HEK293 (cell line): ENCODE measurements at regions not wholly inside any gene's neighbourhood (a gene's known extent, or its start where the extent isn't known, plus 50 kb on each side); places are given as distances from the start of the nearest gene placed in this dataset.

Experiments
- ZSCAN30 ChIP-seq: fragments of 450-650 bp; IDR thresholded peaks from 2 replicates; pipeline ENCODE4 v1.5.1; 2018; ENCODE audit warnings: missing biosample characterization, mild to moderate bottlenecking, missing genetic modification characterization, moderate library complexity
- TF ChIP-seq, protein P1 (sequence below): fragments of 450-650 bp; formaldehyde crosslinking; IDR thresholded peaks from 2 replicates; pipeline ENCODE4 v1.5.1; 2016; ENCODE audit warnings: missing biosample characterization, missing genetic modification characterization

DNA sequence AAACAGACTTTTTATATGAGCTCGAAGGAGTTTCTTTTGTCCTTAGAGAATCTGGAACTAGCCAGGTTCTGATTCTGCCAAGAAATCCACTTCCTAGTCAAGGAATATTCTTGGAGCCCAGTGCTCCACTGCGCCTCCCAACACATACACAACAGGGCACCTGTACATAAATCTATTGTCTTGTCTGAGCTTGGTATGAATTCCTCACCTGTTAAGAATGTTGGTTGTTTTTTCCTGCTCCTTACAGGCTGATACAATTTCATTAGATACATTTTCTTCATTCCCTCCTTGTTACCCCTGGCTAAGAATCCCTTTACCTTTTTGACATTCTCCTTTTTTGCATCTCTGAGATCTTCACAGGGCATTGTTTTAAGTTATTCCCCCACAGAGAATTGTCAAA, 56.0 kb upstream of the FZD7 start:
- TF ChIP-seq, protein P1, sequence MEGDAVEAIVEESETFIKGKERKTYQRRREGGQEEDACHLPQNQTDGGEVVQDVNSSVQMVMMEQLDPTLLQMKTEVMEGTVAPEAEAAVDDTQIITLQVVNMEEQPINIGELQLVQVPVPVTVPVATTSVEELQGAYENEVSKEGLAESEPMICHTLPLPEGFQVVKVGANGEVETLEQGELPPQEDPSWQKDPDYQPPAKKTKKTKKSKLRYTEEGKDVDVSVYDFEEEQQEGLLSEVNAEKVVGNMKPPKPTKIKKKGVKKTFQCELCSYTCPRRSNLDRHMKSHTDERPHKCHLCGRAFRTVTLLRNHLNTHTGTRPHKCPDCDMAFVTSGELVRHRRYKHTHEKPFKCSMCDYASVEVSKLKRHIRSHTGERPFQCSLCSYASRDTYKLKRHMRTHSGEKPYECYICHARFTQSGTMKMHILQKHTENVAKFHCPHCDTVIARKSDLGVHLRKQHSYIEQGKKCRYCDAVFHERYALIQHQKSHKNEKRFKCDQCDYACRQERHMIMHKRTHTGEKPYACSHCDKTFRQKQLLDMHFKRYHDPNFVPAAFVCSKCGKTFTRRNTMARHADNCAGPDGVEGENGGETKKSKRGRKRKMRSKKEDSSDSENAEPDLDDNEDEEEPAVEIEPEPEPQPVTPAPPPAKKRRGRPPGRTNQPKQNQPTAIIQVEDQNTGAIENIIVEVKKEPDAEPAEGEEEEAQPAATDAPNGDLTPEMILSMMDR, result no peak
- TF ChIP-seq ZSCAN30, result no peak
